GM19452 (cell line): ENCODE measurements at regions not wholly inside any gene's neighbourhood (a gene's known extent, or its start where the extent isn't known, plus 50 kb on each side); places are given as distances from the start of the nearest gene placed in this dataset.

Source experiments
- ATAC-seq: cut with Tn5 transposase; IDR thresholded peaks from one replicate; pipeline ENCODE4 v1.9.1; 2021; ENCODE audit not compliant: unreplicated experiment

GRCh38 chr2:67650291-67651133 lies 253.4 kb downstream of the ETAA1 start:
- ATAC-seq, result no peak

DNA sequence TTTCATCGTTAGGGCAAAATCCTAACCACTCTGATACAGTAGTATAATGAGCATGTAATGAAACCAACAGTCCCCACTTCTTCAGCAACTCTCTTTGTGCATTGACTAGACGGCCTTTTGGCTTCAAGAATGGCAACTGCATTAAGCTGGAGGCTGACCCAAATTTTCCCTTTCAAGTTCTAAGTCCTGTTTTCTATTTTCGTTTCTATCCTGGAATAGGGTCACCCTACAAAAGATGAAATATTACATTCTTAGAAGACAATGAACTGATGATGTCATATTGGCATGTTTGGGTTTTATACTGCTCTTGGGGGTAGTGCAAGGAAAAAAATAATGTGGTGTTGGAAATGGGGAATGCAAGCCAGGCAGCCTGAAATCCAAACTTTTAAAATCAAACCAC lies 254.4 kb downstream of the ETAA1 start:
- ATAC-seq, result no peak

DNA sequence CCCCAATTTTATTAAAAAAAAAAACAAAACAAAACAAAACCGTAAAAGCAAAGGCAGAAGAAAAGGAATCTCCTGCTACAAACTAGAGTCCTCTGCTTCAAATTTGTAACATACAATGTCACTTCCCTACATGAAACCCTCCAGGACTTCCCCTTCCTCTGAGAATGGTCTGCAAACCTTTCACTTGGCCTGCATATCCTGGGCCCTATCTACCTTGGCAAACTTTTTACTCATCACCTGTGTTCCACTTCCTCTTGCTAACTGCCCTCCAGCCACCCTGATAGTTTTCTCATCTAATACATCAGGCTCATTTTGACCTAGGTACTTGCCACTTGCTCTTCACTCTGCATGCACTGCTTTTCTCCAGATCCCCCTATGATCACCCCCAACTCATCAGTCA lies 255.5 kb downstream of the ETAA1 start:
- no peak for ATAC-seq

- ATAC-seq, result no peak
Measured at GRCh38 chr2:67656875-67657274, 259.7 kb downstream of the ETAA1 start.

DNA sequence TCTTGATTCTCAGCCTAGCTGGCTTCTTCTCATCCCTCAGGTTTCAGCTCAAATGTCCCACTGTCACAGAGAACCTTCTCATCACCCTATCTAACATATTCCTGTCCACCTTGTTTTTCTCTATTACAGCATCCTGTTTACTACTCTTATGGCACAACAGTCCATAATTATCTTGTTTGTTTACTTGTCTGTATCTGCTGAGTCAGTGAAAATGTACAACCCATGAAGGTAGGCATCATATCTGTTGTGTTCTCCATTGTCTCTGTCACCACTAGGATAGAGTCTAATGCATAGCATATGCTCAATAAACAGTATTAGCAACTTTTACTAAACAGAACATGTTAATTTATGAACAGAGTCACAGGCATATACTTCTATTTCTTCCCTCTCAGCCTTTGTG lies 261.7 kb downstream of the ETAA1 start:
- no peak for ATAC-seq

DNA sequence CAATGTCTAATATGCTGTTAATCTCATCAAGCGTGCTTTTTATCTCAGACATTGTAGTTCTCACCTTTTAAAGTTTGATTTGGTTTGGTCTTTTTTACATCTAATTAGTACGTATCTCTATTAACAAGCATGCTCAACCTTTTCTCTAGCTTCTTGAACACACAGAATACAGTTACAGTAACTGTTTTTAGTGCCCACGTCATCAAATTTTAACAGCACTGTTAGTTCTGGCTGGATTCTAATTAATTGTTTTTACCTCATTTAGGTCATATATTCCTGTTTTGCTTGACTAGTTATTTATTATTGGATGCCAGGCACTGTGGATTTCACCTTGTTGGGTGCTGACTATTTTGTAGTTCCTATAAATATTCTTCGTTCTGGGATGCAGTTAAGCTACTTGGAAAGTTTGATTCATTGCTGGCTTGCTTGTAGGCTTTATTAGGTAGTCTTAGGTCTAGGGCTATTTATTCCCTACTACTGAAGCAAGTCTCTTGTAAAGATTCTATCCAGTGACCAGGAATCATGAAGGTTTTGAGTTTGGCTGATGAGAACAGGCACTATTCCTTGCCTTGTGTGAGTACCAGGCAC lies 263.0 kb downstream of the ETAA1 start:
- no peak for ATAC-seq

DNA sequence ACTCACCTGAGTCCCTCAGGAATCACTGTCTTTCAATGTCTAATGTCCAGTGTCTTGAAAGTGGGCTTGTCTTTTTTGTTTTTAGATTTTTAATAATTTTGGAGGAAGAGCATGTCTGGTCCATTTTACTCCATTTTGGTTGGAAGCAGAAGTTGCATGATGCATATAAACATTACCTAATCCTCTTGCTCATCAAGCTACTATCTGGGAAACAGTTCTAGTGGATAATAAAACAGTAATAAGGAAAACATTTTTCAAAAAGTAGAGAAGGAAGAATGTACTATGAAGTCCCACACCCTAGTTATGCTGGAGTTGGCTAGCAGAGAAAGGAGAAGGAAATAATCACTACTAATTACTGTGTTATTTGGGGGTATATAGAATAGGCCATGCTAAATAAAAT lies 263.7 kb downstream of the ETAA1 start:
- ATAC-seq, result no peak

DNA sequence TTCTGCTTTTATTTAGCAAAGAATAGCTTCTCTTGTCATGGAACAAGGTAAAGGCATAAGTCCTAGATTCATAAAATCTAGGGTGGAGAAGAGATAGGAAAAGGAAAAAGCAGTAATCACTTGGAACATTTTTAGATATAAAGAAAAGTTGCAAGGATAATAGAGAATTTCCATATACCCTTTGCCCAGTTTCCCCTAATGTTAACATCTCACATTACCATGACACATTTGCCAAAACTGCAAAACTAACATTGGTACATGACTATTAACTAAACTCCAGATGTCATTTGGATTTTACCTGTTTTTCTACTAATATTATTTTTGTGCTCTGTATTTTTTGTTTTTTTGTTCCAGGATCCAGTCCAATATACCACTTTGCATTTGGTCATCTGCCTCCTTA lies 265.1 kb downstream of the ETAA1 start:
- no peak for ATAC-seq

- ATAC-seq, result no peak
Measured at GRCh38 chr2:67663776-67664175, 266.6 kb downstream of the ETAA1 start.

- no peak for ATAC-seq
Measured at GRCh38 chr2:67666386-67667053, 269.4 kb downstream of the ETAA1 start.

DNA sequence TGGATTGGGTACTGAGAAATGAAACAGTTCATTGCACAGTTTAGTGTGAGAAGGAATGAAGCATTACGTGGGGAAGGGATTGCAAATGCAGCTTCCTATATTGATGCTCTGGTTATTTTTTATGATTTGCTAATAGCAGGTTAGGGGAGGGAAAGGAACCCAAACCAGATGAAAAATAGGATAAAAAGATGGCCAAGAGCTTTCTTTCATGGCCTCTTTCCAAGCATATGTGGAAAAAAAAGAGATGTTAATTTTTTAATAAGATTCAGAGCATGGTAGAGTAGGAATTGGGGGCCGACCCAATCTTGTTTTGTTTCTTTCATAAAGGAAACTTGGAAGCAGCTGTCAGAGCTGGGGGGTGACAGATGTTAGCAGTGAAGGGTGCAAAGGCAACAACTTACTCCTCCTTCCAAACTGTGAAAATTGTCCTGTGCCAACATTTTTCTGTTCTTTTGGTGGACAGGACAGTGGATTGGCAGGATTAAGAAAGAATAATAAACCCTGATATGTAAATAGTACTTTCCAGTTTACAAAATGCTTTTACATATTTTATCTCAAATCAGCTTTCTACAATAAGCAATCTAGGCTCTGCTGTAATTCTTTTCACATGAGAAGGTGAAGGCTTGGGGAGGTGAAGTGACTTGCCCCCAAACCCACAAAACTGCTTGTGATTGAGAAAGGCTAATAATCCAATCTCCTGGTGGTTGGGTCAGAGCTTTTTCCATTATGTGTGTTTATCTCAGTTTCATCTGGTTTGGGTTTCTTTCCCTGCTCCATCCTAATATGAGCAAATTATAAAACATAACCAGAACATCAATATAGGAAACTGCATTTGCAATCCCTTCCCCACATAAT lies 270.1 kb downstream of the ETAA1 start:
- no peak for ATAC-seq

DNA sequence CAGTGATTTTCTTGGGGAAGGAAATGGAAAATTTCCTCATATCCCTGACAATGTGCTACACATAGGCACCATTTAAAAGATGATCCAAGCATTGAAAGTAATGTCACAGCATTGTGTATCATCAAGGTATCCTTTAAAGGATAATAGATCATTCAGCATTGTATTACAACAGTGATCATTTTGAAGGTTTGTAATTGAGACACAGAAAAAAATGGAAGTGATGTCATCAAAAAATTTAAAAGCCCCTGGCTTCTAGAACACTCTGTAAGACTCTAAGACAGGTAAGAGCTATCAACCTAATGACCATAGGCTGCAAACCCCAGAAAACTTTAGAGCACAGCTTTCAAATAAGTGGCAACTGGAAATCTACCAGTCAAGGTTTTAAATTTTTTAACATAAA lies 271.4 kb downstream of the ETAA1 start:
- no peak for ATAC-seq

DNA sequence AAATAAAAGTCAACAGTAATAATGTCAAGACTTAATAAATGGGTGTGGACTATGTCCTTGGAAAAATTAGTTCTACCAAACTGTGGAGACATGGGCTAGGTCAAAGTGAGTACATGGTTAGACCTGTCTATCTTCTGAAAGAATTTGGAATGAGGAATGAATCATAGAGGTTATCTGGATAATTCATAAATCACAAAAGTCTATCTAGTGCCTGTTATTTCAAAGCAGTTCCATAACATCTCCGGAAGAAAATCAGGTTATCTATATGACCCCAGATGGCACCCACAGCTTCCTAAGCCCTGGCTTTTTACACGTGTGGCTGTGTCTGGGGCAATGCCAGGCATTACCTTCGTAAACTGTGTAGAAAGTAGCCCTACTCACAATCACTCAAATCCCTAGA lies 272.0 kb downstream of the ETAA1 start:
- no peak for ATAC-seq

GRCh38 chr2:67669766-67670165 lies 272.6 kb downstream of the ETAA1 start:
- no peak for ATAC-seq

GRCh38 chr2:67670747-67671183 lies 273.6 kb downstream of the ETAA1 start:
- no peak for ATAC-seq

DNA sequence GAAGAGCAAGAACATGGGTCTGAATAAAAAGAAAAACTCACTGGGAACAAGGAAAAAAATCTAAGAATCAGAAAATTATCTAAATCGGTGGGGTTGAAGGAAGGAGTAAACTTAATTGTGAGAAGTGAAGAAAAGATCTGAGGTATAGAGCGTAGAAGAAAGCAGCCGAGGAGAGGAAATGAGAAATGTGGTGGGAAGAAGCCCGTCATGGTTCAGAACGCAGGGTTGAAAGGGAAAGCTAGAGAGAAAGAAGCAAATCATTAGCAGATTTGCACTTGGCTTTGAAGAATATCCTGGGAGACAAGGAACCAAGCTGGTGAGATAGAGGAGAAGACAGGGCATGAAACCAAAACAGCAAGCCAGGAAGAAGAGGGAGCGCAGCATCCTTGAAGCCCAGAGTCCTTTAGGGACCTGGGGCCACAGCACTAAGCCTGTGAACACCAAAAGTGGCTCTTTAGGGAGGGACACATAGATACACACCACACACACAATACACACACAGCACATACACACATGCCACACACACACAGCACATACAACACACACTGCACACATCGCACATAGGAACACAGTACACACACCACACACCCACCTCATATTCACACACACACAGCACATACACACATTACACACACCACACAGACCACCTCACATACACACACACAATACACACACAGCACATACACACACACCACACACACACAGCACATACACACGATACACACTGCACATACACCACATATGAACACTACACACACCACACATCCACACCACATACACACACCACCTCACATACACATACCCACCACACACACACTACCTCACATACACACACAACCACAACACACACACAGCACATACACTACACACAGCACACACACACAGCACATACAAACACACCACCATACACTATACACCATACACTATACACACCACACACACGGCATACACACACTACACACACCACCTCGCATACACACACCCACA lies 274.6 kb downstream of the ETAA1 start:
- ATAC-seq, result no peak

- no peak for ATAC-seq
Measured at GRCh38 chr2:67674668-67675067, 277.5 kb downstream of the ETAA1 start.

DNA sequence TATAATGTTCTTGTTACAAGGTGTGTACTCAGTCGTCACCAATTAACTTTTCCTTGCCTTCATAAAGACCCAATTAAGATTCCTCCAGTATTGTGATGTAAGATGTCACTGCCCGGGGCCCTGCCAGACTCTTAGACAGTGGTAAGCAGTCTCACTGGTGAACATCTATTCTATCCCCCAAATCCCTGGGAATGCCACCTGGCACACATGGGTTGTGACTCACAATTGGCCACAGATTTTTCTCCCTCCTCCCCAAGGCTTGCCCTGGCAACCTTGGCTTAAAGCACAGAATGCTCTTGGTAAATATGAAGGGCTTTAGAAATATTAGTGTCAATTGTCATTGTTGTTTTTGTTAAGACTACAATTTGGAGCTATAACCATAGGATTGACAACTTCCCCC lies 287.9 kb downstream of the ETAA1 start:
- no peak for ATAC-seq

DNA sequence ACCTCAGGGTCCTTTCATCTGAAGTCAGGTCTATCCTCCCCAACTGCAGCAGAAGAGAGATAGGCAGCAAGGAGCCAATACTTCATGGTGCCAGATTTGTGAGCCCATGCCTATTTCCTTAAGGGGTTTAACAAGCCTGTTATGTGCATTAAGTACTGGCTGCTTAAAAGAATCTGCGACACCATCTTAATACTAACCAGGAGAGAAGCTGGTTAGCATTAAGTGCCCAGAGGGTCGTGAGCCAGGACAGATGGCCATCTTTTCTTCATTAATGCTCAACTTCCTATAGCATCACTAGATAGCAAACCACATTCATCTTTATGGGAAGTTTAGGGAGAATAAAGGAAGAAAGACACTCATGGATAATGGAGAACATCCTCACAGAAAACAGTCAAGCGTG lies 289.1 kb downstream of the ETAA1 start:
- no peak for ATAC-seq

- ATAC-seq, result no peak
Measured at GRCh38 chr2:67689186-67689585, 292.1 kb downstream of the ETAA1 start.
